ENCODE measurements at regions not wholly inside any gene's neighbourhood (a gene's known extent, or its start where the extent isn't known, plus 50 kb on each side); places are given as distances from the start of the nearest gene placed in this dataset.

DNA sequence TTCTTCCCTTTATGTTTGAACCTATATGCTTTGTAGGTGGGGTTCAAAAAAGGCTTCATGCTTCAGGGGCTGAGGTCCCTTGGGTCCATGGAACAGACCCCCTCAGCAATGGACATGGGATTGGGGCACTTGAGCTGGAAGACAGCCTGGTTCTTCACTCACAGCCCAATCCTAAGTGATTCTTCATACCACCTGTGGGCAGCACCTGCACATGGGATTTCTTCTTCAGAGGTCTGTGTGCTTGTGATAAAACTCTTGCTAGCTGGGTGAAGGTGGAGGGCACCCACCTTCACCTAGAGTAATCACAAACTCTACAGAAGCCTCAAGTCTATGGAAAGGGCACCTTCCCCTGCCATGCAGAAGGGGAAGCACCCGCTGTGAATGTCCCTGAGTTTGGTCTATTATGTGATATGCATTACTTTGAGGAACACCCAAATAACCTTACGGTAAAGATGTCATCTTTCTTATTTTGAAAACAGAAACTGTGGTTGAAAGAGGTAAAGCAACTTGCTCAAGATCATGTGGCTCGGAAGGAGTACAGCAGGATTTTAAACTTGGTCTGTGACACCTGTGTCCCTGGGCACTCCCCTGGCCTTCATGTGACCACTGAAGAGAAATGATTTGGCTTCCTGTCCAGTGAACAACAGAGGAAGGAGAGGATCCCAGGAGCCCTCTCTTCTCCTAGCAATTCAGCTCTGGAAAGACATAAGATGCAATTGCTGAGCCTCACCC, 469.5 kb upstream of the ZMIZ1 start:
- peaks cover 4% of the 10 kb centered on the region for H3K27me3 Mint-ChIP-seq (ENCODE audit: unreplicated experiment)
- H3K36me3 Mint-ChIP-seq (ENCODE audit: low read depth, unreplicated experiment): no peaks in the 10 kb centered on the region
- H3K4me3 Mint-ChIP-seq (ENCODE audit: unreplicated experiment): no peak overlapping the region
- H3K4me1 Mint-ChIP-seq (ENCODE audit: unreplicated experiment): no peaks in the 10 kb centered on the region
- no peak for TF ChIP-seq CTCF (IDR thresholded peaks at IDR 0.05; ENCODE audit: unreplicated experiment)
- H3K9me3 Mint-ChIP-seq (ENCODE audit: unreplicated experiment): no peaks in the 10 kb centered on the region
- no peak for DNase-seq (ENCODE audit: low spot score)
- no peak overlapping the region for H3K27ac Mint-ChIP-seq (ENCODE audit: unreplicated experiment)

DNA sequence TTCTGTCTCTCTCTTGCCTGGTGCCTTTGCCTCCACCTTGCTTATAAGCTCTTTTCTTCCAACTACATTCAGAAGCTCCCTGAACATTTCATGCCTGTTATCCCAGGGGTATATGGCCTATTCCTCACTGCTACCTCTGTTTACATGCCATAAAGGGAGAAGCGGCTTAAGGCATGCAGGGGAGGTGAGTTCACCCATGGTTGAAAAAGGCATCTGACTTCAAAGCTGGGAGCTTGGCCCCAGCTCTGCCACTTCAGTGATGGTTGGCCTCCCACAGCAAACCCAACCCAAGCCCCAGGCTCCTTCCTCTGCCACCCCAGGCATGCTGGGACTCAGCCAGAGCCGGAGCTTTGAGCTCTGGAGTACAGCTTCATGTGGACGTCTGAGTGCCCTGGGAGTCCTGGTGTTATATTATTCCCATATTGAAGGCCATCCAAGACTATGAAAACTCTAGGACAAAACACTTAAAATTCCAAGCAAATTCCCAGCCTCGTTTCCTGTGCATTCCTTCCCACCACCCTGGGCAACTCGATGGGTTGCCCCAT, 468.6 kb upstream of the ZMIZ1 start:
- H3K4me3 Mint-ChIP-seq (ENCODE audit: unreplicated experiment): no peak overlapping the region
- DNase-seq (ENCODE audit: low spot score): no peak
- H3K9me3 Mint-ChIP-seq (ENCODE audit: unreplicated experiment): no peaks in the 10 kb centered on the region
- H3K27ac Mint-ChIP-seq (ENCODE audit: unreplicated experiment): no peak overlapping the region
- peaks cover 7% of the 10 kb centered on the region for H3K27me3 Mint-ChIP-seq (ENCODE audit: unreplicated experiment)
- no peaks in the 10 kb centered on the region for H3K36me3 Mint-ChIP-seq (ENCODE audit: low read depth, unreplicated experiment)
- H3K4me1 Mint-ChIP-seq (ENCODE audit: unreplicated experiment): no peaks in the 10 kb centered on the region
- TF ChIP-seq CTCF (IDR thresholded peaks at IDR 0.05; ENCODE audit: unreplicated experiment): no peak

- H3K4me3 Mint-ChIP-seq (ENCODE audit: unreplicated experiment): no peak overlapping the region
- DNase-seq (ENCODE audit: low spot score): no peak
- H3K27me3 Mint-ChIP-seq (ENCODE audit: unreplicated experiment): peaks cover 7% of the 10 kb centered on the region
- no peaks in the 10 kb centered on the region for H3K9me3 Mint-ChIP-seq (ENCODE audit: unreplicated experiment)
- H3K4me1 Mint-ChIP-seq (ENCODE audit: unreplicated experiment): no peaks in the 10 kb centered on the region
- no peak overlapping the region for H3K27ac Mint-ChIP-seq (ENCODE audit: unreplicated experiment)
- H3K36me3 Mint-ChIP-seq (ENCODE audit: low read depth, unreplicated experiment): no peaks in the 10 kb centered on the region
- TF ChIP-seq CTCF (IDR thresholded peaks at IDR 0.05; ENCODE audit: unreplicated experiment): no peak
Observed at GRCh38 chr10:78600740-78601139, 468.0 kb upstream of the ZMIZ1 start.

- no peak for DNase-seq (ENCODE audit: low spot score)
- no peak overlapping the region for H3K4me3 Mint-ChIP-seq (ENCODE audit: unreplicated experiment)
- H3K27ac Mint-ChIP-seq (ENCODE audit: unreplicated experiment): no peak overlapping the region
- no peaks in the 10 kb centered on the region for H3K36me3 Mint-ChIP-seq (ENCODE audit: low read depth, unreplicated experiment)
- peaks cover 7% of the 10 kb centered on the region for H3K27me3 Mint-ChIP-seq (ENCODE audit: unreplicated experiment)
- no peaks in the 10 kb centered on the region for H3K9me3 Mint-ChIP-seq (ENCODE audit: unreplicated experiment)
- H3K4me1 Mint-ChIP-seq (ENCODE audit: unreplicated experiment): no peaks in the 10 kb centered on the region
- no peak for TF ChIP-seq CTCF (IDR thresholded peaks at IDR 0.05; ENCODE audit: unreplicated experiment)
Observed at GRCh38 chr10:78602201-78602932, 466.4 kb upstream of the ZMIZ1 start.

- H3K27ac Mint-ChIP-seq (ENCODE audit: unreplicated experiment): no peak overlapping the region
- no peaks in the 10 kb centered on the region for H3K4me1 Mint-ChIP-seq (ENCODE audit: unreplicated experiment)
- H3K4me3 Mint-ChIP-seq (ENCODE audit: unreplicated experiment): no peak overlapping the region
- peaks cover 6% of the 10 kb centered on the region for H3K27me3 Mint-ChIP-seq (ENCODE audit: unreplicated experiment)
- H3K9me3 Mint-ChIP-seq (ENCODE audit: unreplicated experiment): no peaks in the 10 kb centered on the region
- no peak for TF ChIP-seq CTCF (IDR thresholded peaks at IDR 0.05; ENCODE audit: unreplicated experiment)
- no peak for DNase-seq (ENCODE audit: low spot score)
- H3K36me3 Mint-ChIP-seq (ENCODE audit: low read depth, unreplicated experiment): no peaks in the 10 kb centered on the region
Observed at GRCh38 chr10:78604286-78604685, 464.5 kb upstream of the ZMIZ1 start.
